GM12878 (cell line): ENCODE measurements at regions not wholly inside any gene's neighbourhood (a gene's known extent, or its start where the extent isn't known, plus 50 kb on each side); places are given as distances from the start of the nearest gene placed in this dataset.

Experiments used
- ATAC-seq: fragments of 200-7000 bp; cut with Tn5 transposase; 3 replicates; pipeline ENCODE4 v1.9.1; 2020; ENCODE audit warnings: mild to moderate bottlenecking, moderate library complexity
- BruUV-seq: library from RNA; stranded (reverse); fragments of 400-500 nt; replicated peaks from 2 replicates; lab custom pipeline; 2021; lab: Mats Ljungman, UMichigan
- CTCF ChIA-PET: fragments of 300-600 bp; sonication (Branson Sonifier 250); formaldehyde crosslinking; extraction: SDS; loops from one replicate; lab custom pipeline; 2021; ENCODE audit warnings: inconsistent platforms; lab: Yijun Ruan, JAX
- POLR2A ChIA-PET: fragments of 350-600 bp; formaldehyde crosslinking; extraction: SDS; loops from one replicate; lab custom pipeline; 2021; ENCODE audit warnings: inconsistent platforms; lab: Charles Lee
- RAD21 ChIA-PET: fragments of 300-600 bp; sonication (Branson Sonifier 250); formaldehyde crosslinking; loops from one replicate; lab custom pipeline; 2023; ENCODE audit warnings: antibody characterized with exemption; ENCODE audit not compliant: unreplicated experiment; lab: Charles Lee
- SMC1A ChIA-PET: fragments of 300-600 bp; sonication (Branson Sonifier 250); formaldehyde crosslinking; loops from one replicate; lab custom pipeline; 2023; ENCODE audit not compliant: unreplicated experiment, uncharacterized antibody; lab: Charles Lee
- DNase-seq: peaks from one replicate; pipeline ENCODE4 v3.0.0-alpha.2; 2011; ENCODE audit warnings: low read depth, low spot score
- FAIRE-seq: peaks from 3 replicates; lab custom pipeline; 2011; peaks lifted over from hg19 to GRCh38; lab: Jason Lieb, UNC
- H2AFZ ChIP-seq: 2 replicates; pipeline ENCODE4 v1.6.0; 2011; ENCODE audit warnings: low read depth, low read length, control low read depth; ENCODE audit not compliant: control insufficient read depth
- H3K27ac ChIP-seq: 2 replicates; pipeline ENCODE4 v1.5.1; 2011; ENCODE audit warnings: control low read depth; ENCODE audit not compliant: control insufficient read depth, insufficient read depth
- H3K27me3 ChIP-seq, 2 experiments: replicated peaks in 1 of 2; 2 replicates each; pipeline versions ENCODE4 v1.6.0 to v1.6.1; 2011; ENCODE audit warnings: low read length in 1 of 2; ENCODE audit not compliant: control insufficient read depth in 2 of 2, insufficient read depth in 2 of 2
- H3K36me3 ChIP-seq, 2 experiments: 2 replicates each; pipeline ENCODE4 v1.5.1; 2011; ENCODE audit warnings: low read length in 1 of 2; ENCODE audit not compliant: control insufficient read depth in 2 of 2, insufficient read depth in 2 of 2
- H3K4me1 ChIP-seq: 2 replicates; pipeline ENCODE4 v1.6.1; 2011; ENCODE audit warnings: mild to moderate bottlenecking, low read length, moderate library complexity, mixed read lengths; ENCODE audit not compliant: control insufficient read depth, insufficient read depth
- H3K4me2 ChIP-seq: 2 replicates; pipeline ENCODE4 v1.6.0; 2011; ENCODE audit warnings: control low read depth; ENCODE audit not compliant: control insufficient read depth, insufficient read depth
- H3K4me3 ChIP-seq: fragments of 200-600 bp; sonication (generic); 2 replicates; pipeline ENCODE4 v1.5.1; 2016
- H3K79me2 ChIP-seq: 2 replicates; pipeline ENCODE4 v1.6.0; 2011; ENCODE audit warnings: low read length; ENCODE audit not compliant: control insufficient read depth, insufficient read depth
- H3K9ac ChIP-seq: 2 replicates; pipeline ENCODE4 v1.8.0; 2011; ENCODE audit warnings: low read length, control low read depth, mixed read lengths; ENCODE audit not compliant: control insufficient read depth, insufficient read depth
- H3K9me3 ChIP-seq: replicated peaks from 3 replicates; pipeline ENCODE4 v1.5.1; 2011; ENCODE audit warnings: mild to moderate bottlenecking, low read length; ENCODE audit not compliant: control insufficient read depth, insufficient read depth
- H4K20me1 ChIP-seq: 2 replicates; pipeline ENCODE4 v1.6.0; 2011; ENCODE audit not compliant: control insufficient read depth, insufficient read depth
- BACH1 ChIP-seq: fragments of 450-650 bp; IDR thresholded peaks from 2 replicates; pipeline ENCODE4 v1.6.1; 2017; ENCODE audit warnings: mild to moderate bottlenecking, borderline replicate concordance
- CBX3 ChIP-seq: fragments of 200-600 bp; sonication (generic); IDR thresholded peaks from 2 replicates; pipeline ENCODE4 v1.6.1; 2016; ENCODE audit warnings: low read depth, borderline replicate concordance
- DPF2 ChIP-seq: fragments of 450-650 bp; IDR thresholded peaks from 2 replicates; pipeline ENCODE4 v1.6.1; 2017; ENCODE audit warnings: mild to moderate bottlenecking
- HDGF ChIP-seq: fragments of 450-650 bp; IDR thresholded peaks from 2 replicates; pipeline ENCODE4 v1.6.1; 2016; ENCODE audit warnings: antibody characterized with exemption
- JUNB ChIP-seq: IDR thresholded peaks from 2 replicates; pipeline ENCODE4 v1.6.1; 2016; ENCODE audit warnings: antibody characterized with exemption, mild to moderate bottlenecking
- NBN ChIP-seq: fragments of 450-650 bp; IDR thresholded peaks from 2 replicates; pipeline ENCODE4 v1.6.1; 2016
- NFXL1 ChIP-seq: fragments of 450-650 bp; IDR thresholded peaks from 2 replicates; pipeline ENCODE4 v1.6.1; 2017; ENCODE audit warnings: antibody characterized with exemption, mild to moderate bottlenecking, borderline replicate concordance
- NR2C1 ChIP-seq: fragments of 450-650 bp; IDR thresholded peaks from 2 replicates; pipeline ENCODE4 v1.6.1; 2017; ENCODE audit warnings: antibody characterized with exemption, mild to moderate bottlenecking, moderate library complexity
- RB1 ChIP-seq: fragments of 450-650 bp; formaldehyde crosslinking; IDR thresholded peaks from 2 replicates; pipeline ENCODE4 v1.6.1; 2017; ENCODE audit warnings: mild to moderate bottlenecking, borderline replicate concordance
- RBBP5 ChIP-seq: fragments of 200-600 bp; sonication (generic); conservative IDR thresholded peaks from 2 replicates; pipeline ENCODE4 v1.6.1; 2016
- STAT1 ChIP-seq: fragments of 450-650 bp; conservative IDR thresholded peaks from 2 replicates; pipeline ENCODE4 v1.6.1; 2014; ENCODE audit warnings: antibody characterized with exemption, mild to moderate bottlenecking
- ZBED1 ChIP-seq: IDR thresholded peaks from 2 replicates; pipeline ENCODE4 v1.6.1; 2016; ENCODE audit warnings: borderline replicate concordance
- ZNF622 ChIP-seq: fragments of 450-650 bp; IDR thresholded peaks from 2 replicates; pipeline ENCODE4 v1.6.1; 2017; ENCODE audit warnings: mild to moderate bottlenecking, inconsistent platforms
- ZSCAN29 ChIP-seq: fragments of 450-650 bp; IDR thresholded peaks from 2 replicates; pipeline ENCODE4 v1.6.1; 2017; ENCODE audit warnings: mild to moderate bottlenecking, moderate library complexity
- WGBS: methylation state at CpG from one replicate; pipeline ENCODE4 v1.1.6; 2016; ENCODE audit warnings: low lambda C conversion rate; ENCODE audit not compliant: insufficient replicate concordance, insufficient coverage; ENCODE audit errors: missing lambda C conversion rate; 5-methylcytosine and 5-hydroxymethylcytosine counted together
- in situ Hi-C: fragments of 300-500 bp; cut with MboI; formaldehyde crosslinking; loops from 9 replicates; pipeline ENCODE4 v1.14.3; 2018; ENCODE audit warnings: mixed read lengths
- intact Hi-C: fragments of 100-400 bp; cut with micrococcal nuclease; formaldehyde crosslinking; loops from one replicate; pipeline ENCODE4 v1.14.2; 2022; ENCODE audit not compliant: unreplicated experiment
- TF ChIP-seq, protein P1 (sequence below): IDR thresholded peaks from 2 replicates; pipeline ENCODE4 v1.6.1; 2012; ENCODE audit warnings: low read depth, low read length, improper control_type of control experiment
- TF ChIP-seq, protein P2 (sequence below): fragments of 450-650 bp; IDR thresholded peaks from 2 replicates; pipeline ENCODE4 v1.6.1; 2017; ENCODE audit warnings: mild to moderate bottlenecking, moderate library complexity
- TF ChIP-seq, protein P3 (sequence below): IDR thresholded peaks from 2 replicates; pipeline ENCODE4 v1.6.1; 2012; ENCODE audit warnings: low read length, inconsistent platforms

DNA sequence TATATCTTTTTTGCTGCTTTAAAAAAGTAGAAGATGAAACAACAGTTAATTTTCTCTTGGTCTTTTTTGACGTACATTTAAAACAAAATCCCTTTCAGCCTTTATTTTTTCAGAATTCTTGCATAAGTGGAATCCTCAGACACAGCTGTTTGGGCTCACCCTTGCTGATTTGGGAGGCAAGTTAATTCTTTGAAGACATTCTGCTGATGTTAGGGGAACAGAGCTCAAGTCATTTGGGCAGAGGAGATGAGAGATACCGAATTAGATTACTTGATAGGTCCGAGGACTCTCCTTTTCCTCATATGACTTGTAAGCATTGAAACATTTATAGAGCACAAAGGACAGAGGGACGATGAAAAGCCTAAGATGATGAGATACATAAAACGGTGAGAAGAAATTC lies 567.9 kb upstream of the CITED2 start:
- in situ Hi-C loops, result no loop called here
- Histone ChIP-seq H3K36me3 (no peaks in the 10 kb centered on the region), H2AFZ (no peak overlapping the region), H3K27ac (no peak overlapping the region), H3K4me1 (peaks cover 6% of the 10 kb centered on the region; the same call in 1 of the 2 replicates), H3K4me3 (no peak overlapping the region), H3K27me3 (no peaks in the 10 kb centered on the region), H3K79me2 (no peaks in the 10 kb centered on the region), H4K20me1 (no peaks in the 10 kb centered on the region), H3K4me2 (no peak overlapping the region), H3K9ac (no peak overlapping the region), H3K9me3 (no peaks in the 10 kb centered on the region; the same call in 2 of the 3 replicates)
- intact Hi-C loops, result no loop called here
- BruUV-seq, result no TSS peak
- ChIA-PET SMC1A (interaction anchor here (0.8 to 2.2 kb wide), 4 partner anchors 12 to 404 kb away, joined by 3 to 7 read pairs (median 4); no protein-coding TSS in a partner anchor), RAD21 (interaction anchor here (0.7 to 0.8 kb wide), 2 partner anchors 22 to 567 kb away, joined by 3 to 4 read pairs; partner anchors contain the start of gene CITED2), POLR2A (no interaction called here), CTCF (interaction anchor here (1.0 to 2.5 kb wide), 2 partner anchors 12 to 56 kb away, joined by 3 to 10 read pairs; no protein-coding TSS in a partner anchor)
- WGBS, result 54% methylated on average over 5 of the region's 5 CpGs
- DNase-seq (no peak), ATAC-seq (no peak), FAIRE-seq (no peak)
- TF ChIP-seq, protein P1, sequence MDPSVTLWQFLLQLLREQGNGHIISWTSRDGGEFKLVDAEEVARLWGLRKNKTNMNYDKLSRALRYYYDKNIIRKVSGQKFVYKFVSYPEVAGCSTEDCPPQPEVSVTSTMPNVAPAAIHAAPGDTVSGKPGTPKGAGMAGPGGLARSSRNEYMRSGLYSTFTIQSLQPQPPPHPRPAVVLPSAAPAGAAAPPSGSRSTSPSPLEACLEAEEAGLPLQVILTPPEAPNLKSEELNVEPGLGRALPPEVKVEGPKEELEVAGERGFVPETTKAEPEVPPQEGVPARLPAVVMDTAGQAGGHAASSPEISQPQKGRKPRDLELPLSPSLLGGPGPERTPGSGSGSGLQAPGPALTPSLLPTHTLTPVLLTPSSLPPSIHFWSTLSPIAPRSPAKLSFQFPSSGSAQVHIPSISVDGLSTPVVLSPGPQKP, result no peak
- TF ChIP-seq, protein P2, sequence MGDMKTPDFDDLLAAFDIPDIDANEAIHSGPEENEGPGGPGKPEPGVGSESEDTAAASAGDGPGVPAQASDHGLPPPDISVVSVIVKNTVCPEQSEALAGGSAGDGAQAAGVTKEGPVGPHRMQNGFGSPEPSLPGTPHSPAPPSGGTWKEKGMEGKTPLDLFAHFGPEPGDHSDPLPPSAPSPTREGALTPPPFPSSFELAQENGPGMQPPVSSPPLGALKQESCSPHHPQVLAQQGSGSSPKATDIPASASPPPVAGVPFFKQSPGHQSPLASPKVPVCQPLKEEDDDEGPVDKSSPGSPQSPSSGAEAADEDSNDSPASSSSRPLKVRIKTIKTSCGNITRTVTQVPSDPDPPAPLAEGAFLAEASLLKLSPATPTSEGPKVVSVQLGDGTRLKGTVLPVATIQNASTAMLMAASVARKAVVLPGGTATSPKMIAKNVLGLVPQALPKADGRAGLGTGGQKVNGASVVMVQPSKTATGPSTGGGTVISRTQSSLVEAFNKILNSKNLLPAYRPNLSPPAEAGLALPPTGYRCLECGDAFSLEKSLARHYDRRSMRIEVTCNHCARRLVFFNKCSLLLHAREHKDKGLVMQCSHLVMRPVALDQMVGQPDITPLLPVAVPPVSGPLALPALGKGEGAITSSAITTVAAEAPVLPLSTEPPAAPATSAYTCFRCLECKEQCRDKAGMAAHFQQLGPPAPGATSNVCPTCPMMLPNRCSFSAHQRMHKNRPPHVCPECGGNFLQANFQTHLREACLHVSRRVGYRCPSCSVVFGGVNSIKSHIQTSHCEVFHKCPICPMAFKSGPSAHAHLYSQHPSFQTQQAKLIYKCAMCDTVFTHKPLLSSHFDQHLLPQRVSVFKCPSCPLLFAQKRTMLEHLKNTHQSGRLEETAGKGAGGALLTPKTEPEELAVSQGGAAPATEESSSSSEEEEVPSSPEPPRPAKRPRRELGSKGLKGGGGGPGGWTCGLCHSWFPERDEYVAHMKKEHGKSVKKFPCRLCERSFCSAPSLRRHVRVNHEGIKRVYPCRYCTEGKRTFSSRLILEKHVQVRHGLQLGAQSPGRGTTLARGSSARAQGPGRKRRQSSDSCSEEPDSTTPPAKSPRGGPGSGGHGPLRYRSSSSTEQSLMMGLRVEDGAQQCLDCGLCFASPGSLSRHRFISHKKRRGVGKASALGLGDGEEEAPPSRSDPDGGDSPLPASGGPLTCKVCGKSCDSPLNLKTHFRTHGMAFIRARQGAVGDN, result no peak
- TF ChIP-seq JUNB (no peak), NR2C1 (no peak), CBX3 (no peak), NFXL1 (no peak), ZBED1 (no peak), DPF2 (no peak), RBBP5 (no peak), ZSCAN29 (no peak), STAT1 (no peak), BACH1 (no peak), NBN (no peak), HDGF (no peak), ZNF622 (no peak), RB1 (no peak)
- TF ChIP-seq, protein P3, sequence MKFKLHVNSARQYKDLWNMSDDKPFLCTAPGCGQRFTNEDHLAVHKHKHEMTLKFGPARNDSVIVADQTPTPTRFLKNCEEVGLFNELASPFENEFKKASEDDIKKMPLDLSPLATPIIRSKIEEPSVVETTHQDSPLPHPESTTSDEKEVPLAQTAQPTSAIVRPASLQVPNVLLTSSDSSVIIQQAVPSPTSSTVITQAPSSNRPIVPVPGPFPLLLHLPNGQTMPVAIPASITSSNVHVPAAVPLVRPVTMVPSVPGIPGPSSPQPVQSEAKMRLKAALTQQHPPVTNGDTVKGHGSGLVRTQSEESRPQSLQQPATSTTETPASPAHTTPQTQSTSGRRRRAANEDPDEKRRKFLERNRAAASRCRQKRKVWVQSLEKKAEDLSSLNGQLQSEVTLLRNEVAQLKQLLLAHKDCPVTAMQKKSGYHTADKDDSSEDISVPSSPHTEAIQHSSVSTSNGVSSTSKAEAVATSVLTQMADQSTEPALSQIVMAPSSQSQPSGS, result no peak
